GM18868 (cell line): ENCODE measurements at regions not wholly inside any gene's neighbourhood (a gene's known extent, or its start where the extent isn't known, plus 50 kb on each side); places are given as distances from the start of the nearest gene placed in this dataset.
"Not testable (repeated sequence)": the region's sequence is repeated elsewhere in the genome, so short reads cannot be mapped to it uniquely, and the experiment has no call there.

ENCODE experiments used
- ATAC-seq: cut with Tn5 transposase; IDR thresholded peaks from one replicate; pipeline ENCODE4 v1.9.1; 2021; ENCODE audit warnings: mild to moderate bottlenecking, moderate library complexity; ENCODE audit not compliant: unreplicated experiment

- no peak for ATAC-seq
These were observed 568.4 kb upstream of the AGA start for GRCh38 chr4:178010596-178010995.

GRCh38 chr4:178015046-178015445 lies 572.8 kb upstream of the AGA start:
- ATAC-seq: not testable (repeated sequence)

GRCh38 chr4:178026999-178027398 lies 584.8 kb upstream of the AGA start:
- ATAC-seq: no peak

GRCh38 chr4:178027796-178028195 lies 585.6 kb upstream of the AGA start:
- no peak for ATAC-seq

GRCh38 chr4:178028481-178028880 lies 586.2 kb upstream of the AGA start:
- ATAC-seq: no peak

GRCh38 chr4:178037459-178038214 lies 595.4 kb upstream of the AGA start:
- no peak for ATAC-seq

- no peak for ATAC-seq
These were observed 614.8 kb upstream of the AGA start for GRCh38 chr4:178056996-178057395.

GRCh38 chr4:178063568-178063967 lies 621.3 kb upstream of the AGA start:
- ATAC-seq: no peak

- ATAC-seq: no peak
These were observed 624.2 kb upstream of the AGA start for GRCh38 chr4:178066338-178066941.

GRCh38 chr4:178068136-178068535 lies 625.9 kb upstream of the AGA start:
- no peak for ATAC-seq

- ATAC-seq: no peak
These were observed 627.9 kb upstream of the AGA start for GRCh38 chr4:178070163-178070562.

GRCh38 chr4:178080312-178080711 lies 638.1 kb upstream of the AGA start:
- no peak for ATAC-seq

GRCh38 chr4:178081176-178081575 lies 638.9 kb upstream of the AGA start:
- ATAC-seq: no peak

GRCh38 chr4:178081896-178082295 lies 639.7 kb upstream of the AGA start:
- ATAC-seq: no peak

GRCh38 chr4:178082906-178083305 lies 640.7 kb upstream of the AGA start:
- ATAC-seq: no peak

GRCh38 chr4:178083968-178084367 lies 641.7 kb upstream of the AGA start:
- no peak for ATAC-seq

GRCh38 chr4:178086320-178086719 lies 644.1 kb upstream of the AGA start:
- ATAC-seq: no peak

GRCh38 chr4:178090640-178091411 lies 648.6 kb upstream of the AGA start:
- ATAC-seq: no peak

- no peak for ATAC-seq
These were observed 659.9 kb upstream of the AGA start for GRCh38 chr4:178102139-178102538.

- ATAC-seq: no peak
These were observed 663.0 kb upstream of the AGA start for GRCh38 chr4:178105242-178105641.

- ATAC-seq: no peak
These were observed 694.6 kb upstream of the AGA start for GRCh38 chr4:178136736-178137345.
